NK-92 (cell line): ENCODE measurements at regions not wholly inside any gene's neighbourhood (a gene's known extent, or its start where the extent isn't known, plus 50 kb on each side); places are given as distances from the start of the nearest gene placed in this dataset.
"Not testable (repeated sequence)": the region's sequence is repeated elsewhere in the genome, so short reads cannot be mapped to it uniquely, and the experiment has no call there.

ENCODE experiments used
- DNase-seq: peaks from one replicate; lab custom pipeline; 2025; ENCODE audit not compliant: unreplicated experiment; lab: John Stamatoyannopoulos, UW

DNA sequence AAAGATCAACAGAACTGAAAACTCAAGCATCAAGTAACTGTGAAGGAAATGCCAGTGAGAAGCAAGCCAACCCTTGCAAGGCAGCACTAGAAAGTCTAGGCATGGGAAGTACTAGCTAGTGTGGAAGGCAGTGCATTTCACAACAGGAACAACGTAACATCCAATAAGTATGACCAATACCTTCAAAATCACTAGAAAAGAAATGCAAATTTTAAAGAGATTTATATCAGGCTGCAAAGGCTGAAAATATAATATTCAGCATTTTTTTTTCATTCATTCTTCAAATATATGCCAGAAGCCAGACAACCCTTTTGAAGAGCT is 121.9 kb downstream of the DLEU7 start:
- DNase-seq = no peak

- no peak for DNase-seq
These were observed 120.9 kb downstream of the DLEU7 start for GRCh38 chr13:50722440-50723125.

DNA sequence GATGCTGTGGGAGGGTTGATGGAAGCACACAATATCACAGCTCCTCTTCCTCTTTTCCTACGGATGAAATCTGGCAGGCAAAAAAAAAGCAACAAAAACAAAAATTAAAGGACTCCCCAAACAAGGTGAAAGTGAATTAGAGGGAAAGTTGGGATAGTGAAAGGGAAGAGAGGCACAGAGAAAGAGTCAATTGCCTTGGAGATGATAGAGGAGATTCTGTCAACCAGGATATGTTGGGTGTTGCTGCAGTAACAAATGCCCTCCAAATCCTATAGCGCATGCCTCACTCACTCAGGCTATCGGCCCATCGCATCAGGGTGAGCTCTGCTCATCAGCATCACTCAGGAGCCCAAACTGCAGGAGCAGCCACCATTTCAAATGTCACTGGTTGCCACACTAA is 119.1 kb downstream of the DLEU7 start:
- DNase-seq = no peak

GRCh38 chr13:50724913-50725312 is 118.6 kb downstream of the DLEU7 start:
- no peak for DNase-seq

GRCh38 chr13:50726164-50726563 is 117.3 kb downstream of the DLEU7 start:
- no peak for DNase-seq

- DNase-seq = no peak
These were observed 114.3 kb downstream of the DLEU7 start for GRCh38 chr13:50729177-50729576.

- DNase-seq = no peak
These were observed 112.8 kb downstream of the DLEU7 start for GRCh38 chr13:50730496-50731351.

GRCh38 chr13:50731400-50731799 is 112.1 kb downstream of the DLEU7 start:
- DNase-seq = no peak

DNA sequence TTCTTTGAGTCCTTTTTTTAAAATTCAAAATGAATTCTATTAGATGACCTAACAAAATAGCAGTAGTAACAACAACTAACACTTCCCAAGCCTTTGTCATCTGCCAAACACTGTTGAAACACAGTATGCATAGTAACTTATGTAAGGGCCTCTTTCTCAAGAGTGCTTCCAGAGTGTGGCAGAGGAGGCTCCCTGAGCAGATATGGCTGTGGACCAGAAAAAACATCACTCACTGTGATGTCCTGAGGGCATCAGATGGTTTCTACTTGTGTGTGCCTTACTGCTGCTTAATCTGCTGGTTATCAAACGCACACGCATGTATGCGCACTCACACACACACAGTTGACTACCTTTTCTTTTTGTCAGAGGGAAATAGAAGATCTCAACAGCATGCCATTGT is 110.8 kb downstream of the DLEU7 start:
- DNase-seq = no peak

GRCh38 chr13:50733392-50733791 is 110.1 kb downstream of the DLEU7 start:
- DNase-seq = no peak

DNA sequence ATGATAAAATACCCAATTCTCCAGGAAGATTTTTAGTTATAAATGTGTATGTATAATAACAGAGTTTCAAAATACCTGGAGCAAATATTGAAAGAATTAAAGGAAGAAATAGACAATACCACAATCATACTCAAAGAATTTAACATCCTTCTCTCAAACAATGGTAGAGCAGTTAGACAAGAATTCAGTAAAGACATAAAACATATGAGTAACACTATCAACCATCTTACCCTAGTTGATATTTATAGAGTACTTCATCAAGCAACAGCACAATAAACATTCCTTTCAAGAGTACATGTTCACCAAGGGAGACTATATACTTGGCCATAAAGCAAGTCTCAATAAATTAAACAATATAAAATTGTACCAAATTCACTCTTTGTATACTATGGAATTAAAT is 108.4 kb downstream of the DLEU7 start:
- no peak for DNase-seq

DNA sequence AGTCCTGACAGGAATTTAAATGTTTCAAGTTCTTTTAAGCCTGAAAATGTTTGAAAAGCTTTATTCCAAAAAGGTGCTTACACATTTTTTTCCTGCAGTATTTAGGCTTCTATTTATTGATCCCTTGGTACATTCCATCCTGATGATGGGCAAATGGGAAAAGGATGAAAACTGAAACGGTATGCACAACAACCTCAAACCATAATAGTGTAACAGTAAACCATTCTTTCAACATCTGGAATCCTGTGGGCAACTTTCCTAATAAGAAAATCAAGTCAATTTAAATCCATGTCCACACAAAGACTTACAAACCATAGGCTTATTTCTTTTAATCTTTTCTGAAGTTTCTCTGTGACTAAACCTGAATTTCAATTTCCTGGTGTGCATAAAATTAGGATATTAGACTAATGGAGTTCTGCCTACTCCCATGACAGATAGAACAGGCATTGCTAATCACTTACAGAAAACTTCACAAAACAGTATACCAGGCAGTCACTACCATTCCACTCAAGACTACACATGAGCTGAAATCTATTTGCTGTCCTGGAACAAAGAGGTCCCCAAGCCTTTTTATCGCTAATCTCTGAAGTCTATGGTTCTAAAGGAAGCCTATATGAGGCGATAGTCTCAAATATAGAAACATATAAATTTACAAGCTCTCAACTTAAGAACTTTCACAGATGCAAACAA is 103.3 kb downstream of the DLEU7 start:
- no peak for DNase-seq

DNA sequence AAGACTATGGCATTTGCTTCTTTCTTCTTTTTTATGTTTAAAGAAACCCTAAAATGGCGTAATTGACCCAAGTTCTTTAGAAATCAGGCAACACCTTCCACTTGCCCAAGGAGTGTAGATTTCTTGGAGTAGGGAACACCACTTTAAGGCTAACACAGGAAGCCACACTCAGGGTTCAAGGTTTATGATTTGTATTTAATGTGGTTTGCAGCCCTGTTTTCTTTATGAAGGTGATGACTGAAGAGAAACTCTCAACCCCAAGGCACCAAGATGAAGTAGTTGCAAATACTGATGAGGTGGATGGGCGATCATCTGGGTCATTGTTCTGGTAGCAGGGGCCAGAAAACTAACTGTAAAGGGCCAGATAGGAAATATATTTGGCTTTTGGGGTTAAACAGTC is 101.1 kb downstream of the DLEU7 start:
- no peak for DNase-seq

GRCh38 chr13:50742968-50743367 is 100.5 kb downstream of the DLEU7 start:
- DNase-seq = no peak

DNA sequence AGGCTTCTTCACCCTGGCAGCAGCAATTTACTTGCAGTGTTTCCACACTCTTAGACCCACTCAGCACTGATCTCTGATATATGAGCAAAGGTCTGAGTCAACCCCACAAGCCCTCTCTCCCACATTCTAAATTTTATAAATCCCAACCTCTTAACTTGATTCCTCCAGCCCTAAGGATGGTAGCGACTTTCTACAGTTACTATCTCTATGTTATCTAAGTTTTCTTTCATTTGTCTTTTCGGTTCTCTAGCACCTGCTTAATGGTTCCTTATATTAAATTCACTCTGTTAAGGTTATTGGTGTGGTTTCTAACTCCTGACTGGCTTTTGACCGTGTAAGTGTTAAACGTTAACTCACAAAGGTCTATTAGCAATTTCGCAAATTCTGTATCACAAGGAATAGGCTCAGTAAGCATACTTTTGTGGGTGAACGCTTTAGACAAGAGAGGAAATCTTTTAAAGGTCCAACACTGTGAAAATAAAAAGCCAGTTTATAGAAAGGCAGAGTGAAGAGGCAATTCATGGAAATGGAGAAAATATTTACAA is 99.3 kb downstream of the DLEU7 start:
- DNase-seq = no peak

GRCh38 chr13:50745542-50746115 is 97.9 kb downstream of the DLEU7 start:
- no peak for DNase-seq

- no peak for DNase-seq
These were observed 95.6 kb downstream of the DLEU7 start for GRCh38 chr13:50747737-50748350.

GRCh38 chr13:50753221-50753620 is 90.3 kb downstream of the DLEU7 start:
- not testable (repeated sequence) for DNase-seq

DNA sequence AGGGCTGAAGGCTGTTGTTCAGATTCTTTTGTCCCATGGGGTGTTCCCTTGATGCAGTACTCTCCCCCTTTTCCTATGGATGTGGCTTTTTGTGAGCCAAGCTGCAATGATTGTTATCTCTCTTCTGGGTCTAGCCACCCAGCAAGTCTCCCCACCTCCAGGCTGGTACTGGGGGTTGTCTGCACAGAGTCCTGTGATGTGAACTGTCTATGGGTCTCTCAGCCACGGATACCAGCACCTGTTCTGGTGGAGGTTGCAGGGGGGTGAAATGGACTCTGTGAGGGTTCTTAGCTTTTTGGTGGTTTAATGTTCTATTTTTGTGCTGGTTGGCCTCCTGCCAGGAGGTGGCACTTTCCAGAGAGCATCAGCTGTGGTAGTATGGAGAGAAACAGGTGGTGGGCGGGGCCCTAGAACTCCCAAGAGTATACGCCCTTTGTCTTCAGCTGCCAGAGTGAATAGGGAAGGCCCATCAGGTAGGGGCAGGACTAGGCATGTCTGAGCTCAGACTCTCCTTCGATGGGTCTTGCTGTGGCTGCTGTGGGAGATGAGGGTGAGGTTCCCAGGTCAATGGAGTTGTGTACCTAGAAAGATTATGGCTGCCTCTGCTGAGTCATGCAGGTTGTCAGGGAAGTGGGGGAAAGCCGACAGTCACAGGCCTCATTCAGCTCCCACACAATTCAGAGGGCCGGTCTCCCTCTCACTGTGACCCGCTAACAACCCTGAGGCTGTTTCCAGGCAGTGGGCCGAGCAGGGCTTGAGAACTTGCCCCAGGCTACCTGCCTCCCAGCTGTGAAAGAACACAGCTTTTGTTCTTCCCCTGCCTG is 87.4 kb downstream of the DLEU7 start:
- not testable (repeated sequence) for DNase-seq

- DNase-seq = no peak
These were observed 86.5 kb downstream of the DLEU7 start for GRCh38 chr13:50757008-50757407.
